ENCODE measurements at regions not wholly inside any gene's neighbourhood (a gene's known extent, or its start where the extent isn't known, plus 50 kb on each side); places are given as distances from the start of the nearest gene placed in this dataset.

DNA sequence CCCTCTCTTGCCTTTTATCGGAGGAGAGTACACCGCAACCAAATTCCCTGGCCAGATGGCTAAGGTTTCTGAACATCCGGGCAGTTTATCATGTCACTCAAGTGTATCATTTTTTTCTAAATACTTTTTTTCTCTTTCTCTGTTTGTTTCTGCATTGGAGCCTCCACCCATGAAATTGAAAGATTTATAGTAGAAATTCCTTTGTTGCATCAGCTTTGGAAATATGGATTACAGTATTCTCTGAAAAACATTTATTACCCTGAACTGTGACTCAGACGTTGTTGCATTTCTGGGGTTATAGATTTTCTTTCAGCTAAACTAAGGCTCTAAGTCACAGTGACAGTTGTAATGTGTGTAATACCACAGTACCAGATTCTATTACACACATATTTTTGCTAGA is 187.0 kb downstream of the SPTSSA start:
- TF ChIP-seq, protein P1, sequence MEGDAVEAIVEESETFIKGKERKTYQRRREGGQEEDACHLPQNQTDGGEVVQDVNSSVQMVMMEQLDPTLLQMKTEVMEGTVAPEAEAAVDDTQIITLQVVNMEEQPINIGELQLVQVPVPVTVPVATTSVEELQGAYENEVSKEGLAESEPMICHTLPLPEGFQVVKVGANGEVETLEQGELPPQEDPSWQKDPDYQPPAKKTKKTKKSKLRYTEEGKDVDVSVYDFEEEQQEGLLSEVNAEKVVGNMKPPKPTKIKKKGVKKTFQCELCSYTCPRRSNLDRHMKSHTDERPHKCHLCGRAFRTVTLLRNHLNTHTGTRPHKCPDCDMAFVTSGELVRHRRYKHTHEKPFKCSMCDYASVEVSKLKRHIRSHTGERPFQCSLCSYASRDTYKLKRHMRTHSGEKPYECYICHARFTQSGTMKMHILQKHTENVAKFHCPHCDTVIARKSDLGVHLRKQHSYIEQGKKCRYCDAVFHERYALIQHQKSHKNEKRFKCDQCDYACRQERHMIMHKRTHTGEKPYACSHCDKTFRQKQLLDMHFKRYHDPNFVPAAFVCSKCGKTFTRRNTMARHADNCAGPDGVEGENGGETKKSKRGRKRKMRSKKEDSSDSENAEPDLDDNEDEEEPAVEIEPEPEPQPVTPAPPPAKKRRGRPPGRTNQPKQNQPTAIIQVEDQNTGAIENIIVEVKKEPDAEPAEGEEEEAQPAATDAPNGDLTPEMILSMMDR (IDR thresholded peaks at IDR 0.05), result no peak
- TF ChIP-seq POLR2A (IDR thresholded peaks at IDR 0.05), result no peak
- no peak for TF ChIP-seq EP300 (IDR thresholded peaks at IDR 0.05)
